Adrenal gland (tissue), 9 donors: ENCODE measurements at regions not wholly inside any gene's neighbourhood (a gene's known extent, or its start where the extent isn't known, plus 50 kb on each side); places are given as distances from the start of the nearest gene placed in this dataset.

Experiments
- DNase-seq, 7 donors: peaks; one replicate each; pipeline ENCODE4 v3.0.0-alpha.2; 2019 to 2020
- H3K27ac ChIP-seq, 5 donors: fragments of 200-600 bp; sonication (generic) in 4 of 5; 1 replicate in 3 of 5; 2 replicates in 2 of 5; pipeline versions ENCODE4 v1.5.1 to v1.8.0; 2016 to 2020; ENCODE audit warnings: mild to moderate bottlenecking in 1 of 5
- H3K27me3 ChIP-seq: fragments of 200-600 bp; 2 replicates; pipeline ENCODE4 v1.8.0; 2021
- H3K36me3 ChIP-seq, 2 donors: fragments of 200-600 bp; replicated peaks in 1 of 2; 1 replicate in 1 of 2; 2 replicates in 1 of 2; pipeline versions ENCODE4 v1.5.1 to v1.8.0; 2018 to 2022
- H3K4me1 ChIP-seq, 2 donors: fragments of 200-600 bp; replicated peaks in 1 of 2; 1 replicate in 1 of 2; 2 replicates in 1 of 2; pipeline versions ENCODE4 v1.5.1 to v1.8.0; 2018 to 2021
- H3K4me3 ChIP-seq, 4 donors: fragments of 200-600 bp; sonication (generic) in 3 of 4; one replicate each; pipeline ENCODE4 v1.5.1; 2016 to 2018
- H3K9me3 ChIP-seq, 3 donors: fragments of 200-600 bp; sonication (generic) in 1 of 3; replicated peaks in 1 of 3; 1 replicate in 2 of 3; 2 replicates in 1 of 3; pipeline versions ENCODE4 v1.5.1 to v1.8.0; 2016 to 2021
- CTCF ChIP-seq, 6 experiments: fragments of 450-650 bp in 4 of 6; fragments of 200-600 bp in 2 of 6; sonication (generic) in 1 of 6; IDR thresholded peaks; 1 replicate in 5 of 6; 2 replicates in 1 of 6; pipeline versions ENCODE4 v1.5.1 to v1.8.0; 2016 to 2021; ENCODE audit warnings: antibody characterized with exemption in 6 of 6, mild to moderate bottlenecking in 2 of 6, moderate library complexity in 1 of 6
- POLR2A ChIP-seq, 2 donors: fragments of 450-650 bp; IDR thresholded peaks; one replicate each; pipeline ENCODE4 v1.6.1; 2017; ENCODE audit warnings: antibody characterized with exemption in 2 of 2, mild to moderate bottlenecking in 2 of 2, moderate library complexity in 1 of 2
- WGBS, 4 donors: extraction: QIAGEN DNeasy Blood & Tissue Kit in 2 of 4; methylation state at CpG; one replicate each; pipeline versions ENCODE4 v1.1.5 to v1.1.7; 2013 to 2017; 5-methylcytosine and 5-hydroxymethylcytosine counted together
- intact Hi-C, 2 donors: fragments of 100-400 bp; cut with DNase I; formaldehyde crosslinking; loops; one replicate each; pipeline versions ENCODE4 v1.14.1 to v1.15.0; 2022 to 2023
- donor health status: healthy with polysubstance abuse.
- donor health status: Bipolar disorder and iron deficiency.
- donor health status: DM: yes; HTN: yes; CAD: no.
- donor health status: DM: no; HTN: no; CAD: no.
- donor health status: DM: no; HTN: no; CAD: no.

GRCh38 chr2:14557916-14558315 is 74.6 kb upstream of the LRATD1 start:
- H3K9me3 ChIP-seq = no peaks in the 10 kb centered on the region
- no peaks in the 10 kb centered on the region for H3K27me3 ChIP-seq
- 71 to 74% (median 73%) methylated on average over 2 of the region's 2 CpGs for WGBS, 4 donors
- H3K4me1 ChIP-seq = no peaks in the 10 kb centered on the region
- no peak overlapping the region for H3K4me3 ChIP-seq
- no peak for DNase-seq
- no peak overlapping the region for H3K27ac ChIP-seq
- H3K36me3 ChIP-seq = no peaks in the 10 kb centered on the region
- intact Hi-C loops = no loop called here
- TF ChIP-seq CTCF (IDR thresholded peaks at IDR 0.05) (no peak), POLR2A (IDR thresholded peaks at IDR 0.05) (no peak)

GRCh38 chr2:14558335-14558919 is 74.1 kb upstream of the LRATD1 start:
- Histone ChIP-seq H3K27me3 (no peaks in the 10 kb centered on the region), H3K36me3 (no peaks in the 10 kb centered on the region), H3K27ac (no peak overlapping the region), H3K4me3 (no peak overlapping the region), H3K4me1 (no peaks in the 10 kb centered on the region), H3K9me3 (no peaks in the 10 kb centered on the region)
- 69 to 75% (median 70%) methylated on average over 3 of the region's 3 CpGs for WGBS, 4 donors
- no peak for DNase-seq
- intact Hi-C loops = no loop called here
- TF ChIP-seq POLR2A (IDR thresholded peaks at IDR 0.05) (no peak), CTCF (IDR thresholded peaks at IDR 0.05) (no peak)

- Histone ChIP-seq H3K4me3 (no peak overlapping the region), H3K9me3 (no peaks in the 10 kb centered on the region), H3K36me3 (no peaks in the 10 kb centered on the region), H3K27me3 (no peaks in the 10 kb centered on the region), H3K4me1 (no peaks in the 10 kb centered on the region), H3K27ac (no peak overlapping the region)
- TF ChIP-seq POLR2A (IDR thresholded peaks at IDR 0.05) (no peak), CTCF (IDR thresholded peaks at IDR 0.05) (no peak)
- intact Hi-C loops = no loop called here
- DNase-seq = no peak
- 61 to 77% (median 74%) methylated on average over 3 of the region's 3 CpGs for WGBS, 4 donors
These were observed 71.8 kb upstream of the LRATD1 start for GRCh38 chr2:14560716-14561115.

- TF ChIP-seq CTCF (IDR thresholded peaks at IDR 0.05) = no peak
- TF ChIP-seq POLR2A (IDR thresholded peaks at IDR 0.05) = no peak
- intact Hi-C loops = no loop called here
- Histone ChIP-seq H3K4me1 (no peaks in the 10 kb centered on the region), H3K4me3 (no peak overlapping the region), H3K27me3 (no peaks in the 10 kb centered on the region), H3K9me3 (no peaks in the 10 kb centered on the region), H3K27ac (no peak overlapping the region), H3K36me3 (no peaks in the 10 kb centered on the region)
- no peak for DNase-seq
- WGBS, 4 donors = 74 to 88% (median 80%) methylated on average over 1 of the region's 1 CpG
These were observed 69.2 kb upstream of the LRATD1 start for GRCh38 chr2:14563324-14563723.
